Loucy (cell line): ENCODE measurements at regions not wholly inside any gene's neighbourhood (a gene's known extent, or its start where the extent isn't known, plus 50 kb on each side); places are given as distances from the start of the nearest gene placed in this dataset.
A peak's percentile ranks its signal among the peaks of the same experiment; 100 is the strongest.

Source experiments
- H2AFZ ChIP-seq: fragments of 200-600 bp; sonication (generic); 2 replicates; pipeline ENCODE4 v1.6.0; 2016; ENCODE audit warnings: antibody characterized with exemption, mild to moderate bottlenecking, low read length, moderate library complexity
- H3F3A ChIP-seq: fragments of 200-600 bp; 2 replicates; pipeline ENCODE4 v1.6.0; 2016; ENCODE audit warnings: antibody characterized with exemption, low read depth, mild to moderate bottlenecking
- H3K27me3 ChIP-seq: fragments of 200-600 bp; sonication (generic); 2 replicates; pipeline ENCODE4 v1.6.1; 2014; ENCODE audit warnings: low read length, mild to moderate bottlenecking; ENCODE audit not compliant: insufficient read depth, poor library complexity, severe bottlenecking
- H3K36me3 ChIP-seq: fragments of 200-600 bp; sonication (generic); 2 replicates; pipeline ENCODE4 v1.6.1; 2016; ENCODE audit warnings: low read length; ENCODE audit not compliant: insufficient read depth
- H3K4me1 ChIP-seq: fragments of 200-600 bp; sonication (generic); 2 replicates; pipeline ENCODE4 v1.5.1; 2014; ENCODE audit warnings: low read length, mild to moderate bottlenecking; ENCODE audit not compliant: insufficient read depth, poor library complexity, severe bottlenecking
- H3K4me2 ChIP-seq: fragments of 200-600 bp; sonication (generic); 2 replicates; pipeline ENCODE4 v1.6.0; 2014; ENCODE audit warnings: antibody characterized with exemption, low read length, low read depth, mild to moderate bottlenecking; ENCODE audit not compliant: poor library complexity, severe bottlenecking
- H3K4me3 ChIP-seq: fragments of 200-600 bp; sonication (generic); 2 replicates; pipeline ENCODE4 v1.5.1; 2014; ENCODE audit warnings: low read length, mild to moderate bottlenecking, mixed read lengths; ENCODE audit not compliant: poor library complexity, severe bottlenecking
- H3K79me2 ChIP-seq: fragments of 200-600 bp; sonication (generic); 2 replicates; pipeline ENCODE4 v1.6.1; 2014; ENCODE audit warnings: low read length; ENCODE audit not compliant: insufficient read depth
- H3K9ac ChIP-seq: fragments of 200-600 bp; sonication (generic); 2 replicates; pipeline ENCODE4 v1.6.0; 2014; ENCODE audit warnings: mild to moderate bottlenecking, low read depth, low read length, moderate library complexity; ENCODE audit not compliant: poor library complexity, severe bottlenecking
- H3K9me2 ChIP-seq: fragments of 200-600 bp; sonication (generic); replicated peaks from 2 replicates; pipeline ENCODE4 v1.6.1; 2016; ENCODE audit warnings: low read depth, low read length, mixed read lengths
- H3K9me3 ChIP-seq: fragments of 200-600 bp; sonication (generic); 2 replicates; pipeline ENCODE4 v1.6.1; 2014; ENCODE audit warnings: mild to moderate bottlenecking, antibody characterized with exemption, low read length, low read depth; ENCODE audit not compliant: insufficient read depth
- H4K20me1 ChIP-seq: fragments of 200-600 bp; sonication (generic); 2 replicates; pipeline ENCODE4 v1.6.0; 2014; ENCODE audit warnings: antibody characterized with exemption, low read length, mild to moderate bottlenecking; ENCODE audit not compliant: insufficient read depth, poor library complexity, severe bottlenecking
- CTCF ChIP-seq: fragments of 200-600 bp; sonication (generic); conservative IDR thresholded peaks from 2 replicates; pipeline ENCODE4 v1.5.1; 2014; ENCODE audit warnings: mild to moderate bottlenecking, antibody characterized with exemption, low read length
- EZH2phosphoT487 ChIP-seq: fragments of 200-600 bp; IDR thresholded peaks from 2 replicates; pipeline ENCODE4 v1.6.1; 2018; ENCODE audit warnings: antibody characterized with exemption, mild to moderate bottlenecking, moderate library complexity, borderline replicate concordance

GRCh38 chr20:23237201-23237600, 113.4 kb upstream of the NXT1 start:
- H3K4me3 ChIP-seq: no peak overlapping the region
- no peak for TF ChIP-seq CTCF
- TF ChIP-seq EZH2phosphoT487: no peak
- no peaks in the 10 kb centered on the region for H3F3A ChIP-seq
- no peaks in the 10 kb centered on the region for H3K27me3 ChIP-seq
- no peaks in the 10 kb centered on the region for H4K20me1 ChIP-seq
- H3K4me1 ChIP-seq: no peaks in the 10 kb centered on the region
- H3K36me3 ChIP-seq: no peaks in the 10 kb centered on the region
- no peaks in the 10 kb centered on the region; the same call in 1 of the 2 replicates for H3K9me3 ChIP-seq
- H3K79me2 ChIP-seq: no peaks in the 10 kb centered on the region
- H2AFZ ChIP-seq: no peak overlapping the region
- H3K9me2 ChIP-seq: no peaks in the 10 kb centered on the region
- no peak overlapping the region for H3K4me2 ChIP-seq
- H3K9ac ChIP-seq: no peak overlapping the region

- Histone ChIP-seq H3K9me3 (no peaks in the 10 kb centered on the region; the same call in 1 of the 2 replicates), H3K4me3 (no peak overlapping the region), H3K9me2 (no peaks in the 10 kb centered on the region), H3K4me2 (no peak overlapping the region), H2AFZ (no peak overlapping the region), H3F3A (no peaks in the 10 kb centered on the region), H3K9ac (no peak overlapping the region), H3K79me2 (no peaks in the 10 kb centered on the region), H3K36me3 (no peaks in the 10 kb centered on the region), H4K20me1 (no peaks in the 10 kb centered on the region), H3K27me3 (no peaks in the 10 kb centered on the region), H3K4me1 (no peaks in the 10 kb centered on the region)
- TF ChIP-seq CTCF: peak; percentile 93
- TF ChIP-seq EZH2phosphoT487: no peak
Measured at GRCh38 chr20:23235173-23236027, 115.2 kb upstream of the NXT1 start.

GRCh38 chr20:23234311-23235078, 116.1 kb upstream of the NXT1 start:
- no peaks in the 10 kb centered on the region for H3K79me2 ChIP-seq
- no peaks in the 10 kb centered on the region for H3K27me3 ChIP-seq
- TF ChIP-seq EZH2phosphoT487 (no peak), CTCF (no peak)
- no peaks in the 10 kb centered on the region for H3K4me1 ChIP-seq
- no peaks in the 10 kb centered on the region for H3K36me3 ChIP-seq
- H3K4me3 ChIP-seq: no peak overlapping the region
- no peak overlapping the region for H2AFZ ChIP-seq
- H4K20me1 ChIP-seq: no peaks in the 10 kb centered on the region
- no peaks in the 10 kb centered on the region; the same call in 1 of the 2 replicates for H3K9me3 ChIP-seq
- H3K9ac ChIP-seq: no peak overlapping the region
- H3F3A ChIP-seq: no peaks in the 10 kb centered on the region
- H3K9me2 ChIP-seq: no peaks in the 10 kb centered on the region
- no peak overlapping the region for H3K4me2 ChIP-seq
